ENCODE measurements at regions not wholly inside any gene's neighbourhood (a gene's known extent, or its start where the extent isn't known, plus 50 kb on each side); places are given as distances from the start of the nearest gene placed in this dataset.

DNA sequence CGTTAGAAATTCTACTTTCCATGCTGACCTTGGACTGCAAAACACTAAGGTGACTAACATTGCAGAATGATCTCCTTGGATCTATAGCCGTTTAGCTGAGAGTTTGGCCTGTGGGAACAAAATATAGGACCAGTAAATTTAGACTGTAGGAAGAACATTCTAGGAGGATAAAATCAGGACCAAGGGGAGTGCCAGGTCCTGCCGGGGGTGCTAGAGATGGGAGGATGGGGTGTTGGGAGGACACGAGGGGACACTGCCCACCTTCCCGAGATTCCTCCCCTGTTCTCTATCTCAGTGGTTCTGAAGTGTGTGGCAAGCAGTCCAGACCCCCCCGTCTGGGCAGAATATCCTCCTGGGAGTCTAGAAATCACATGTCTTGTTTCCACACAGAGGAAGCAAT is 445.2 kb downstream of the ZSWIM6 start:
- Histone ChIP-seq H3K9ac (ENCODE audit: low read length) (no peak overlapping the region), H3K27me3 (replicated peaks; ENCODE audit: insufficient read depth, low read length) (no peaks in the 10 kb centered on the region), H3K4me2 (ENCODE audit: low read depth, low read length) (no peak overlapping the region)

DNA sequence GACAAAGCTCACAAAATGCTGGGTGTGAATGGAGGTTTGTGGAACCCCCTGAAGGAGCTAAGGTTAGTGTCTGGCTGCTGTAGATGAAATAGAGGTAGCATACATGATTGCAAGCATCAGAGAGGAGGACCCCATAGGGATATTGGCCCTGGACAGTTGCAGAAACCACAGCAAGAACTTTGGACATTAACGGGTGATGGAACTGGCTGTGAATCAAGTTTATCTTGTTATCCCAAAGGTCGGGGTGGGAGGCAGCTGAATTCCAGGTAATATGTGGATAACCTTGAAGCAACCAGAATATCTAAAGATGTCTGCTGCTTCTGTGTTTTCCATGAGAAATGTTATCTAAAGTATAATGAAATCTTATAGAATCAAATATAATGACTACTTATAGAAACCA is 447.7 kb downstream of the ZSWIM6 start:
- Histone ChIP-seq H3K9me2 (replicated peaks; ENCODE audit: insufficient read depth, low read length) (no peaks in the 10 kb centered on the region), H4K20me1 (ENCODE audit: insufficient read depth, low read length) (no peaks in the 10 kb centered on the region), H3K4me3 (ENCODE audit: low read length) (no peak overlapping the region), H3K27ac (ENCODE audit: low read length) (no peak overlapping the region), H3F3A (ENCODE audit: insufficient read depth, low read length) (no peaks in the 10 kb centered on the region), H3K9me3 (replicated peaks; ENCODE audit: insufficient read depth, low read length) (no peaks in the 10 kb centered on the region), H3K4me1 (ENCODE audit: low read length) (no peaks in the 10 kb centered on the region), H3K9ac (ENCODE audit: low read length) (no peak overlapping the region), H3K79me2 (ENCODE audit: low read length) (no peaks in the 10 kb centered on the region), H2AFZ (ENCODE audit: low read length) (no peak overlapping the region), H3K36me3 (replicated peaks; ENCODE audit: insufficient read depth, low read length) (no peaks in the 10 kb centered on the region), H3K4me2 (ENCODE audit: low read depth, low read length) (no peak overlapping the region), H3K27me3 (replicated peaks; ENCODE audit: insufficient read depth, low read length) (no peaks in the 10 kb centered on the region)
- DNase-seq, result no peak
- TF ChIP-seq EZH2phosphoT487 (IDR thresholded peaks at IDR 0.05; ENCODE audit: low read length), result no peak
- no peak for TF ChIP-seq EZH2 (optimal IDR thresholded peaks at IDR 0.05; ENCODE audit: low read depth, low read length)
- TF ChIP-seq, protein P1, sequence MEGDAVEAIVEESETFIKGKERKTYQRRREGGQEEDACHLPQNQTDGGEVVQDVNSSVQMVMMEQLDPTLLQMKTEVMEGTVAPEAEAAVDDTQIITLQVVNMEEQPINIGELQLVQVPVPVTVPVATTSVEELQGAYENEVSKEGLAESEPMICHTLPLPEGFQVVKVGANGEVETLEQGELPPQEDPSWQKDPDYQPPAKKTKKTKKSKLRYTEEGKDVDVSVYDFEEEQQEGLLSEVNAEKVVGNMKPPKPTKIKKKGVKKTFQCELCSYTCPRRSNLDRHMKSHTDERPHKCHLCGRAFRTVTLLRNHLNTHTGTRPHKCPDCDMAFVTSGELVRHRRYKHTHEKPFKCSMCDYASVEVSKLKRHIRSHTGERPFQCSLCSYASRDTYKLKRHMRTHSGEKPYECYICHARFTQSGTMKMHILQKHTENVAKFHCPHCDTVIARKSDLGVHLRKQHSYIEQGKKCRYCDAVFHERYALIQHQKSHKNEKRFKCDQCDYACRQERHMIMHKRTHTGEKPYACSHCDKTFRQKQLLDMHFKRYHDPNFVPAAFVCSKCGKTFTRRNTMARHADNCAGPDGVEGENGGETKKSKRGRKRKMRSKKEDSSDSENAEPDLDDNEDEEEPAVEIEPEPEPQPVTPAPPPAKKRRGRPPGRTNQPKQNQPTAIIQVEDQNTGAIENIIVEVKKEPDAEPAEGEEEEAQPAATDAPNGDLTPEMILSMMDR (IDR thresholded peaks at IDR 0.05; ENCODE audit: low read length), result no peak

More for the DNA sequence above, 445.2 kb downstream of the ZSWIM6 start:
- H3K27ac ChIP-seq (ENCODE audit: low read length), result no peak overlapping the region
- no peaks in the 10 kb centered on the region for H3K9me3 ChIP-seq (replicated peaks; ENCODE audit: insufficient read depth, low read length)
- no peak overlapping the region for H3K4me3 ChIP-seq (ENCODE audit: low read length)
- no peaks in the 10 kb centered on the region for H3F3A ChIP-seq (ENCODE audit: insufficient read depth, low read length)
- no peaks in the 10 kb centered on the region for H3K79me2 ChIP-seq (ENCODE audit: low read length)
- no peak for DNase-seq
- H3K9me2 ChIP-seq (replicated peaks; ENCODE audit: insufficient read depth, low read length), result no peaks in the 10 kb centered on the region
- no peaks in the 10 kb centered on the region for H4K20me1 ChIP-seq (ENCODE audit: insufficient read depth, low read length)
- TF ChIP-seq, protein P1 (IDR thresholded peaks at IDR 0.05; ENCODE audit: low read length), result no peak
- TF ChIP-seq EZH2phosphoT487 (IDR thresholded peaks at IDR 0.05; ENCODE audit: low read length) (no peak), EZH2 (optimal IDR thresholded peaks at IDR 0.05; ENCODE audit: low read depth, low read length) (no peak)
- no peaks in the 10 kb centered on the region for H3K4me1 ChIP-seq (ENCODE audit: low read length)
- H3K36me3 ChIP-seq (replicated peaks; ENCODE audit: insufficient read depth, low read length), result no peaks in the 10 kb centered on the region
- H2AFZ ChIP-seq (ENCODE audit: low read length), result no peak overlapping the region

- Histone ChIP-seq H3K27me3 (replicated peaks; ENCODE audit: insufficient read depth, low read length) (no peaks in the 10 kb centered on the region), H3K4me2 (ENCODE audit: low read depth, low read length) (no peak overlapping the region), H3K36me3 (replicated peaks; ENCODE audit: insufficient read depth, low read length) (no peaks in the 10 kb centered on the region), H3K27ac (ENCODE audit: low read length) (no peak overlapping the region), H2AFZ (ENCODE audit: low read length) (no peak overlapping the region), H3F3A (ENCODE audit: insufficient read depth, low read length) (no peaks in the 10 kb centered on the region), H3K4me3 (ENCODE audit: low read length) (no peak overlapping the region), H3K4me1 (ENCODE audit: low read length) (no peaks in the 10 kb centered on the region), H4K20me1 (ENCODE audit: insufficient read depth, low read length) (no peaks in the 10 kb centered on the region), H3K79me2 (ENCODE audit: low read length) (no peaks in the 10 kb centered on the region), H3K9ac (ENCODE audit: low read length) (no peak overlapping the region), H3K9me3 (replicated peaks; ENCODE audit: insufficient read depth, low read length) (no peaks in the 10 kb centered on the region), H3K9me2 (replicated peaks; ENCODE audit: insufficient read depth, low read length) (no peaks in the 10 kb centered on the region)
- no peak for DNase-seq
- no peak for TF ChIP-seq EZH2 (optimal IDR thresholded peaks at IDR 0.05; ENCODE audit: low read depth, low read length)
- no peak for TF ChIP-seq EZH2phosphoT487 (IDR thresholded peaks at IDR 0.05; ENCODE audit: low read length)
- TF ChIP-seq, protein P1 (IDR thresholded peaks at IDR 0.05; ENCODE audit: low read length), result no peak
Measured at GRCh38 chr5:61783481-61783880, 451.4 kb downstream of the ZSWIM6 start.
